PC-3 (cell line): ENCODE measurements at regions not wholly inside any gene's neighbourhood (a gene's known extent, or its start where the extent isn't known, plus 50 kb on each side); places are given as distances from the start of the nearest gene placed in this dataset.

Experiments used
- EZH2 ChIP-seq: fragments of 300-600 bp; sonication (generic); IDR thresholded peaks from one replicate; pipeline ENCODE4 v1.6.1; 2017; ENCODE audit warnings: antibody characterized with exemption, mild to moderate bottlenecking, low read length; ENCODE audit not compliant: unreplicated experiment
- EZH2phosphoT487 ChIP-seq: fragments of 300-600 bp; sonication (generic); IDR thresholded peaks from 2 replicates; pipeline ENCODE4 v1.6.1; 2018; ENCODE audit warnings: mild to moderate bottlenecking, antibody characterized with exemption, low read length, borderline replicate concordance

DNA sequence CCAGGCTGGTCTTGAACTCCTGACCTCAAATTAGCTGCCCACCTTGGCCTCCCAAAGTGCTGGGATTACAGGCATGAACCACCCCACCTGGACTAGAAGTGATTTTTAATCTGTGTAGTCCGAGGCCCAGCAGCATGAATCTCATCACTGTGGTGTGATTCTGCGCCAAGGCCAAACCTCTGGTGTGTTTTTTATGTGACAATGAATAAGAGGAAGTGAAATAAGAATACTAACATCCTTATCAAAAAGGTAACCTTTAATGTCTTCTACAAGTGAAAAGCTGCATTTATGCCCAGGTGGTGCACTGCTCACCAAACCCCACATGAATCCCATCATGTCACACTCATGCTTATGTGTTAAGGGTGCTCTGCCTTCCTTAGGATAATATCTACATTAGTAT, 77.1 kb upstream of the OR9Q1 start:
- no peak for TF ChIP-seq EZH2phosphoT487
- TF ChIP-seq EZH2: no peak
